Activated T-cell treated with anti-CD3 and anti-CD28 coated beads, Interleukin-2, amount 50 U/mL, for 72 hours (primary cell): ENCODE measurements at regions not wholly inside any gene's neighbourhood (a gene's known extent, or its start where the extent isn't known, plus 50 kb on each side); places are given as distances from the start of the nearest gene placed in this dataset.
A peak's percentile ranks its signal among the peaks of the same experiment; 100 is the strongest.
"Not testable (repeated sequence)": the region's sequence is repeated elsewhere in the genome, so short reads cannot be mapped to it uniquely, and the experiment has no call there.

ENCODE experiments used
- ATAC-seq, 2 donors: fragments of 150-1000 bp; cut with Tn5 transposase; replicated peaks in 1 of 2; 2 replicates each; pipeline ENCODE4 v1.10.0; 2021; ENCODE audit warnings: moderate library complexity in 2 of 2, mild to moderate bottlenecking in 1 of 2
- DNase-seq, 2 donors: peaks; one replicate each; pipeline ENCODE4 v3.0.0; 2021 to 2022; ENCODE audit warnings: mixed read lengths in 1 of 2
- H3K27ac Mint-ChIP-seq: one replicate; pipeline ENCODE4 v1.8.0; 2022; ENCODE audit warnings: mild to moderate bottlenecking, moderate library complexity, mixed read lengths
- H3K27me3 Mint-ChIP-seq: one replicate; pipeline ENCODE4 v1.8.0; 2022; ENCODE audit warnings: low read depth, mixed read lengths
- H3K36me3 Mint-ChIP-seq, 2 donors: one replicate each; pipeline ENCODE4 v1.8.0; 2022; ENCODE audit warnings: mixed read lengths in 2 of 2, mild to moderate bottlenecking in 1 of 2; ENCODE audit not compliant: insufficient read depth in 2 of 2
- H3K4me1 Mint-ChIP-seq: one replicate; pipeline ENCODE4 v1.8.0; 2022; ENCODE audit warnings: low read depth, mixed read lengths
- H3K4me3 Mint-ChIP-seq, 2 donors: one replicate each; pipeline ENCODE4 v1.8.0; 2022; ENCODE audit warnings: mild to moderate bottlenecking in 2 of 2, mixed read lengths in 2 of 2, moderate library complexity in 2 of 2
- H3K9me3 Mint-ChIP-seq, 2 donors: one replicate each; pipeline ENCODE4 v1.8.0; 2022; ENCODE audit warnings: mixed read lengths in 2 of 2

DNA sequence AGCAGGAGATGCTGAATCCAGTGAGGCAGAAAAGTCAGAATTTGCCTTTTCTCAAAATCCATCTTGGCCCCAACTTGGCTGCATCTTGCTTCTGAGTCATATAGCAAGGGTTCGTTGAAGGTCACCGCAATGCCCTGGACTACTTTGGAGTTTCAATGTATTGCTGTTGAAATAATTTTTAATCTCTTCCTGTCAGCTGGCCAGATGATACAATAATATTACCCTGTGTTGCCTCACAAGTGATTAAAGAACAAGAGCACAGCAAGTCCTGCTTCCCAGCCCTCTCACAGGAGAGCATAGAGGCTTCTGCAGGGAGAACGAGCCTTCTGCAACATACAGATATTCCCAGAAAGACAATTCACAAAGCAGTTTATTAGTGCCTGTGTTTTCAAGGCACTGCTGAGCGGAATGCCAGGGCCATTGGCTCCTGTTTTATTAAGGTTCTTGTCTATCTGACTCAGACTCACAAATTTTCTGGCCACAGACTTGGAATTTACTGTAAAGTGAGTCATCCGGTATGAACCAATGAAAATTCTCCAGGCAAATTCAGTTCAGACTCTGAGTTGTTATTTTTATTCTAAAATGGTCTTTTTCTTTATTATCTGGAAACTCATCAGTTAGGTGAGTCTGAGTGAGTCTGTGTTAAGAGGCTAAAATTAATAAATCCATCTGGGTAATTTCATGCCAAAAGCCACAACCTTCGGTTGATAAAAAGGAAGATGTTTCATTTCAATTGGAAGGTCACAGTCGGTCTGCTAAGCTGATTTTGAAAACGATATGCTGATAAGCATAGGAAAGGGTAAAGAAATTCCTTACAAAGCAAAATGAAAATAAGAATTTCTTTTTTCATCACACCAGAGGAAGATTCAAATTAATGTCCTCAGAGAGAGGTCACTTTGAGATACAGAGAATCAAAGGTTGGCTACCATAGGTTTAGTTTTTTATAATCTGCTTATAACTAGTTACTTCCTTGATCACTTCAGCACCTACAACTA, 289.4 kb upstream of the STXBP5 start:
- H3K36me3 Mint-ChIP-seq, result peaks cover 0 to 2% of the 10 kb centered on the region in 2 donors
- DNase-seq (no peak), ATAC-seq (no peak)
- H3K9me3 Mint-ChIP-seq, result peaks cover 1 to 2% of the 10 kb centered on the region in 2 donors
- H3K4me1 Mint-ChIP-seq, result peaks cover 42% of the 10 kb centered on the region
- H3K27me3 Mint-ChIP-seq, result peaks cover 7% of the 10 kb centered on the region
- H3K4me3 Mint-ChIP-seq, result peak overlapping the region; percentile 26 to 47
- H3K27ac Mint-ChIP-seq, result peak overlapping the region; percentile 33

DNA sequence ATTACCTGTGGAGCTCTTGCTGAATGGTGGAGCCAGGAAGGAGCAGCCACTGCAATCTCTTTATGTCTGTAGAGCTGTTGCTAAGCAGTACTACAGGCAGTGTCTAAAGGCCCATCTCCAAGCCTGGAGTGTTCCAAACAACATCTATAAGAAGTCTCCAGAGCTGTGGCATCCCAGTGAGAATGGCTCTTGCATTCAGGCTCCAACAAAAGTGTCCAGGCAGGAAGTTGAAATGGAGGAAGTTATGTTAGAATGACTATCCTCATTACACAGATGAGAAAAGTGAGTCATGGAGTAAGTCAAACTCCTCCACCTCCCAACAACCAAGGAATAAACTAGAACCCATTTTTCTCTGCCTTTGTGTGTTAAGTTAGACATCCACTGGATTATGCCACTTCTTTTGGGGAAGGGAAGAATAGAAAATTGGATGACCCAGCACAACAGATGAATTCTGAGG, 288.5 kb upstream of the STXBP5 start:
- H3K4me1 Mint-ChIP-seq, result peaks cover 37% of the 10 kb centered on the region
- peak overlapping the region in 1 of 2 donors; percentile 13 for H3K4me3 Mint-ChIP-seq
- DNase-seq, result no peak
- peaks cover 7% of the 10 kb centered on the region for H3K27me3 Mint-ChIP-seq
- peaks cover 0 to 2% of the 10 kb centered on the region in 2 donors for H3K36me3 Mint-ChIP-seq
- ATAC-seq, result peak in 1 of 2 donors; percentile 52
- no peak overlapping the region for H3K27ac Mint-ChIP-seq
- peaks cover 0 to 1% of the 10 kb centered on the region in 2 donors for H3K9me3 Mint-ChIP-seq

DNA sequence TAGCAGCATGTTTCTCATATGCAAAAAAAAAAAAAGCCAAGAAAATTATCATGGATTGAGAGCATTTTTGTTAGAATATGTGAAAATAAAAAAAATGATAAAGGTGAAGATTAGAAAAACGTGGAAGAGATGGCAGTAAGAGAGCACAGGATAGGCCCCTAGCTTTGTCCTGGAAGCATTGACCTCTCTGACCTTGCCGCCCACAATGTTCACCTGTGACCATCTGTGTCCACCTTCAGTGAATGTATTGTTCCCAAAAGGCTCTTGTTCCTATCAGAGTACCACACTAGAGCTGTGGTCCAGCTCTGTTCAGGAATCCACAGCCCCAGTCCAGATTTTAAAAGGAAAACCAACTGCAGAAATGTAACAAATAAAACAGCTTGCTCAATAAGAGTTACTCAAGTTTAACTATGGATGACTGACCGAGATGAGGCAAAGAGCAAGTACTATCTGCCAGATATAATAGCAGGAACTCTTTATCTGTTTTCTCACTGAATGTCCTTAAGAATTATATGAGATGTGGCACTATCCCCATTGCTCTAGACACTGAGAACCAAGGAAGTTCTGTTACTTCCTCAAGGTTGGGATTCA, 287.7 kb upstream of the STXBP5 start:
- H3K4me1 Mint-ChIP-seq, result peaks cover 33% of the 10 kb centered on the region
- H3K9me3 Mint-ChIP-seq, result peaks cover 0 to 1% of the 10 kb centered on the region in 2 donors
- peaks cover 0 to 2% of the 10 kb centered on the region in 2 donors for H3K36me3 Mint-ChIP-seq
- no peak for DNase-seq
- H3K27me3 Mint-ChIP-seq, result peaks cover 7% of the 10 kb centered on the region
- no peak overlapping the region for H3K4me3 Mint-ChIP-seq
- no peak for ATAC-seq
- H3K27ac Mint-ChIP-seq, result no peak overlapping the region

- H3K27me3 Mint-ChIP-seq, result peaks cover 7% of the 10 kb centered on the region
- H3K27ac Mint-ChIP-seq, result no peak overlapping the region
- no peak for DNase-seq
- peaks cover 33% of the 10 kb centered on the region for H3K4me1 Mint-ChIP-seq
- peaks cover 0 to 1% of the 10 kb centered on the region in 2 donors for H3K9me3 Mint-ChIP-seq
- no peak overlapping the region for H3K4me3 Mint-ChIP-seq
- no peak for ATAC-seq
- peaks cover 0 to 2% of the 10 kb centered on the region in 2 donors for H3K36me3 Mint-ChIP-seq
These were observed 287.0 kb upstream of the STXBP5 start for GRCh38 chr6:146917182-146917581.

- Mint-ChIP-seq H3K27ac (no peak overlapping the region), H3K36me3 (peaks cover 0 to 2% of the 10 kb centered on the region in 2 donors), H3K4me1 (peaks cover 32% of the 10 kb centered on the region), H3K9me3 (peaks cover 0 to 1% of the 10 kb centered on the region in 2 donors), H3K27me3 (peaks cover 7% of the 10 kb centered on the region), H3K4me3 (no peak overlapping the region)
- DNase-seq (no peak), ATAC-seq (no peak)
These were observed 286.2 kb upstream of the STXBP5 start for GRCh38 chr6:146917979-146918378.

DNA sequence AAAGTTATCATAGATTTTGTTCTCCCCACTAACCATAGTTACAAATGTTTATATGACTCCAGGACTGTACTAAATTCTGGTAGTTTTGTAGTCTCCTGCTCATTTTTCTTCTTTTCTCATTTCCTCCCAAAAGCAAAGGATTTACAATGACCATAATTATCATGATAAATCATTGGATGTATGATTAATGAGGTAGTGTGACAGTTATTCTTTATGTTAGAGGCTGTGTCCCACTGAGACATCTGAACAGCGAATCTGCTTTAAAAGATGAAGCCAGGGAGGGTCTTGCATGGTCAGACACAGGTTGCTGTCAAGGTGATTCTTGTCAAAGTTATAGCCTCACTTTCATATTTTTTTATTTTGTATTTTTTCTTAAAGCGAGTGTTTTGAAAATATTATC, 285.2 kb upstream of the STXBP5 start:
- DNase-seq (no peak), ATAC-seq (no peak)
- Mint-ChIP-seq H3K4me1 (peaks cover 21% of the 10 kb centered on the region), H3K36me3 (no peaks in the 10 kb centered on the region), H3K27me3 (peaks cover 3% of the 10 kb centered on the region), H3K4me3 (no peak overlapping the region), H3K27ac (no peak overlapping the region), H3K9me3 (peaks cover 0 to 1% of the 10 kb centered on the region in 2 donors)

GRCh38 chr6:146923205-146923833, 280.9 kb upstream of the STXBP5 start:
- Mint-ChIP-seq H3K9me3 (no peaks in the 10 kb centered on the region), H3K36me3 (no peaks in the 10 kb centered on the region), H3K4me3 (no peak overlapping the region), H3K27ac (no peak overlapping the region), H3K4me1 (peaks cover 9% of the 10 kb centered on the region), H3K27me3 (no peaks in the 10 kb centered on the region)
- DNase-seq, result no peak
- no peak for ATAC-seq

- H3K4me1 Mint-ChIP-seq, result peaks cover 9% of the 10 kb centered on the region
- no peaks in the 10 kb centered on the region for H3K36me3 Mint-ChIP-seq
- no peak overlapping the region for H3K27ac Mint-ChIP-seq
- ATAC-seq (peak; percentile 43 to 80), DNase-seq (no peak)
- H3K27me3 Mint-ChIP-seq, result no peaks in the 10 kb centered on the region
- H3K4me3 Mint-ChIP-seq, result no peak overlapping the region
- peaks cover 0 to under 1% of the 10 kb centered on the region in 2 donors for H3K9me3 Mint-ChIP-seq
These were observed 278.4 kb upstream of the STXBP5 start for GRCh38 chr6:146925846-146926245.

- H3K4me3 Mint-ChIP-seq, result no peak overlapping the region
- ATAC-seq, result no peak
- peaks cover 6% of the 10 kb centered on the region for H3K27me3 Mint-ChIP-seq
- H3K27ac Mint-ChIP-seq, result no peak overlapping the region
- H3K9me3 Mint-ChIP-seq, result peaks cover 0 to 3% of the 10 kb centered on the region in 2 donors
- no peaks in the 10 kb centered on the region for H3K36me3 Mint-ChIP-seq
- DNase-seq, result no peak
- peaks cover 9% of the 10 kb centered on the region for H3K4me1 Mint-ChIP-seq
These were observed 275.7 kb upstream of the STXBP5 start for GRCh38 chr6:146928503-146928902.

GRCh38 chr6:146931214-146931613, 273.0 kb upstream of the STXBP5 start:
- no peak overlapping the region for H3K27ac Mint-ChIP-seq
- ATAC-seq (no peak), DNase-seq (no peak)
- no peaks in the 10 kb centered on the region for H3K36me3 Mint-ChIP-seq
- peaks cover 6% of the 10 kb centered on the region for H3K27me3 Mint-ChIP-seq
- H3K4me3 Mint-ChIP-seq, result no peak overlapping the region
- peaks cover 0 to 4% of the 10 kb centered on the region in 2 donors for H3K9me3 Mint-ChIP-seq
- no peaks in the 10 kb centered on the region for H3K4me1 Mint-ChIP-seq

GRCh38 chr6:146937316-146937715, 266.9 kb upstream of the STXBP5 start:
- no peak for DNase-seq
- Mint-ChIP-seq H3K4me1 (no peaks in the 10 kb centered on the region), H3K36me3 (peaks cover 0 to 1% of the 10 kb centered on the region in 2 donors), H3K27me3 (peaks cover 15% of the 10 kb centered on the region), H3K9me3 (peaks cover 2 to 11% of the 10 kb centered on the region in 2 donors), H3K27ac (no peak overlapping the region), H3K4me3 (no peak overlapping the region)
- ATAC-seq, result no peak

- Mint-ChIP-seq H3K27me3 (peaks cover 10% of the 10 kb centered on the region), H3K36me3 (peaks cover 0 to 4% of the 10 kb centered on the region in 2 donors), H3K4me3 (no peak overlapping the region), H3K9me3 (peaks cover 2 to 11% of the 10 kb centered on the region in 2 donors), H3K27ac (no peak overlapping the region), H3K4me1 (no peaks in the 10 kb centered on the region)
- ATAC-seq (no peak), DNase-seq (no peak)
These were observed 266.0 kb upstream of the STXBP5 start for GRCh38 chr6:146938266-146938665.

DNA sequence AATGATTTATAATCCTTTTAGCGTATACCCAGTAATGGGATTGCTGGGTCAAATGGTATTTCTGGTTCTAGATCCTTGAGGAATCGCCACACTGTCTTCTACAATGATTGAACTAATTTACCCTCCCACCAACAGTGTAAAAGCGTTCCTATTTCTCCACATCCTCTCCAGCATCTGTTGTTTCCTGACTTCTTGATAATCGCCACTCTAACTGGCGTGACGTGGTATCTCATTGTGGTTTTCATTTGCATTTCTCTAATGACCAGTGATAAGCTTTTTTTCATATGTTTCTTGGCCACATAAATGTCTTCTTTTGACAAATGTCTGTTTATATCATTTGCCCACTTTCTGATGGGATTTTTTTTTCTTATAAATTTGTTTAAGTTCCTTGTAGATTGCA, 264.8 kb upstream of the STXBP5 start:
- H3K27ac Mint-ChIP-seq, H3K4me3 Mint-ChIP-seq, H3K4me1 Mint-ChIP-seq, DNase-seq, H3K36me3 Mint-ChIP-seq, H3K9me3 Mint-ChIP-seq, ATAC-seq: not testable (repeated sequence)
- peaks cover 10% of the 10 kb centered on the region for H3K27me3 Mint-ChIP-seq
